SK-MEL-5 (cell line): ENCODE measurements at regions not wholly inside any gene's neighbourhood (a gene's known extent, or its start where the extent isn't known, plus 50 kb on each side); places are given as distances from the start of the nearest gene placed in this dataset.
A peak's percentile ranks its signal among the peaks of the same experiment; 100 is the strongest.

Experiments
- DNase-seq: peaks from one replicate; pipeline ENCODE4 v3.0.0-alpha.2; 2016; ENCODE audit warnings: low read depth, low spot score
- in situ Hi-C: cut with HindIII; loops from 2 replicates; pipeline ENCODE4 v1.10.0; 2016; ENCODE audit warnings: low sequenced_read_pairs, high pct_unique_total_duplicates, low pct_unique_long_range_greater_than_20kb

- peak; percentile 9 for DNase-seq
- in situ Hi-C loops: no loop called here
These were observed 432.7 kb upstream of the ARHGEF26 start for GRCh38 chr3:153688301-153689120.

GRCh38 chr3:153693207-153693606, 428.0 kb upstream of the ARHGEF26 start:
- no peak for DNase-seq
- in situ Hi-C loops: no loop called here

GRCh38 chr3:153702106-153702505, 419.1 kb upstream of the ARHGEF26 start:
- in situ Hi-C loops: no loop called here

DNA sequence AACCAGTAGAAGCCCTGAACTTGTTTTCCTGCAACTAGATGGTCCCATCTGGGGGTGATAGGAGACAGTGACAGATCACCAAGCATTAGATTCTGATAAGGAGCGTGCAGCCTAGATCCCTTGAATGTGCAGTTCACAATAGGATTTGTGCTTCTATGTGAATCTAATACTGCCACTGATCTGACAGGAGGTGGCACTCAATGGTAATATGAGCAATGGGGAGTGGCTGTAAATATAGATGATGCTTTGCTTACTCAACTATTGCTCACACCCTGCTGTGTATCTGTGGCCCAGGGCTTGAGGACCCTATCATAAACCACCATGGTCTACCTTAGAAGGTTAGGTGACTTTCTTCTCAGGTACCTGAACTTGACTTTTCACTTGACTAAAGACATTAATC, 417.1 kb upstream of the ARHGEF26 start:
- in situ Hi-C loops: no loop called here
- DNase-seq: peak; percentile 5

More at GRCh38 chr3:153702106-153702505, 419.1 kb upstream of the ARHGEF26 start:
- no peak for DNase-seq

DNA sequence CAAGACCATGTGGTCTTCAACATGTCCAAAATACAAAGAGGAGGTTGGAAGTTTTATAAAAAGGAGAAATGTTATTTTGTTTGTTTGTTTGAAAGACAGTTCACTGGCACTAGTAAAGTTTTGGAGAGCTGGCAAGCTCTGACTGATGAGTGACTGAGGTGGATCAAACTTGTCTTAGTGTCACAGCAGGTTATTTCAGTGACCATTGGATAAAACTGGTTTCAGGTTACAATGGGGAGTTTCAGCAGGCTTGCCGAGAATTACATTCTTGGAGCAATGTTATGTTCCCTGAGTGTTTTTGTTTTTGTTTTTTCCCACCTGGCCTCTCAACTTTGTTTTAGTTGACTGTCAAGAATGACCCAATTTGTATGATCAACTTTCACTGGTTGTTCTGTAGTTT, 414.5 kb upstream of the ARHGEF26 start:
- DNase-seq: no peak

DNA sequence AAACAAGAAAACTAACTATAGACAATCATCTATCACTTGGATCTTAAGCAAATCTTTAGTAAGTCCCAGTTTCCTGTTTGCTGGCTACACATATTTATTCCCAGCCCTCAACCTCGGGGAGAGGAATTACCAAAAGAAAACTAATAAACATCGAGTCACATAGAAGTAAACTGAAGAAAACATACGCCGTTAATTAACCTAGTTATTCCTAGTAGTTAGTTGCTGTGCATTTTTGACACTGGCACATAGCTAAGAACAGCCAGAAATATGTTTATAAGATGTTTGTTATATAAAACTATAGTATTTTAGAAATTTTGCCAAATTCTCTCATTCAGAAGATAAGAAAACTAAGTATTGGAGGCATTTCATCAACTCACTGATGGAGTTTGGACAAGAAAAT, 407.2 kb upstream of the ARHGEF26 start:
- DNase-seq: no peak
- in situ Hi-C loops: no loop called here

More for the DNA sequence above, 414.5 kb upstream of the ARHGEF26 start:
- in situ Hi-C loops: no loop called here

DNA sequence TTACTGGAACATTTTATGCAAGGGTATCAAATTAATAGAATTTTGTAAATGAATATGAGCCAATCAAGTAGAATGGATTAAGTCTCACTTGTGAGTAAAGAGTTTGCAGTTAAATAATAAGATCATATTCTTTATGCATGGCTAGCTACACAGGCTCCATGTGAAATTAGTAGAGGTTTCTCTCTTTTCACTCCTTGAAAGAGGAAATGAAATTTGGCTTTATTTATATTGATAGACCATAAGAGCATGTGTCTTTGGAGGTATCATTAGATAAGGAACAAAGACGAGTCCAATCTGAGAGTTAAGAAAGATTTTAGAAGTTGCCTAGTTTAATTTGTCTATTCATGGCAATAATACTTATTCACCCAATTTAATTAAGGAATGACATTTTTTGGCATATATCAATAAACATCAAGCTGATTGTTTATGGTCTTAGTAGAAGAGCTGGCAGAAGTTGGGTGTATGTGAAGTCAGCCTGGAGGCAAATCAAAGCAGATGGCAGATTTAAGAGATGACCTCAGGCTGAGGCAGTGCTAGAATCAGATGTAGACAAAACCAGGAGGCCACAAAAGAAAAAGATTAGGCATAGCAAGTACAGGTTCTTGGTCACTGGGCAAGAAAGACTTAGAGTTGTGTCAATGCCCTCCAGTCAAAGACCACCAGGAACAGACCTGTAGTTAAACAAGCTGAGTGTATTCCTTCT, 406.5 kb upstream of the ARHGEF26 start:
- no peak for DNase-seq
- in situ Hi-C loops: no loop called here

DNA sequence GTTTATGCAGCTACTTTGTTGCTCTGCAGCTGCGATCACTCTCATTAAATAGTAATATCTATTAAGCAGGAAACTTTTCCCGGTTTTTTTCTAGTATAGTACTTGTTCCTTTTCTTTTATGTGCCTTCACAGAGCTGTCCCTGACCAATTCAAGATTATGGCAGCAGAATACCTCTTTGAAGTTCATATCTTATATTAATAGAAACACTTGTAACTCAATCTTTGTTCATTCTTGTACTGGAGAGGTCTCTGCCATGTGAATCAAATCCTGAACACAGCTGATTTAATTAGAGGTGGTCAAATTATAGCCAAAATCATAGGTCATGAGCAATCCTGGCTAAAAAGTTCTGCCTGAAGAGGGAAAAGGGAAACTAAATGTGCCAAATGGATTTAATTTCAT, 399.0 kb upstream of the ARHGEF26 start:
- DNase-seq: no peak
- in situ Hi-C loops: no loop called here

- in situ Hi-C loops: no loop called here
- DNase-seq: no peak
These were observed 390.1 kb upstream of the ARHGEF26 start for GRCh38 chr3:153731071-153731470.

DNA sequence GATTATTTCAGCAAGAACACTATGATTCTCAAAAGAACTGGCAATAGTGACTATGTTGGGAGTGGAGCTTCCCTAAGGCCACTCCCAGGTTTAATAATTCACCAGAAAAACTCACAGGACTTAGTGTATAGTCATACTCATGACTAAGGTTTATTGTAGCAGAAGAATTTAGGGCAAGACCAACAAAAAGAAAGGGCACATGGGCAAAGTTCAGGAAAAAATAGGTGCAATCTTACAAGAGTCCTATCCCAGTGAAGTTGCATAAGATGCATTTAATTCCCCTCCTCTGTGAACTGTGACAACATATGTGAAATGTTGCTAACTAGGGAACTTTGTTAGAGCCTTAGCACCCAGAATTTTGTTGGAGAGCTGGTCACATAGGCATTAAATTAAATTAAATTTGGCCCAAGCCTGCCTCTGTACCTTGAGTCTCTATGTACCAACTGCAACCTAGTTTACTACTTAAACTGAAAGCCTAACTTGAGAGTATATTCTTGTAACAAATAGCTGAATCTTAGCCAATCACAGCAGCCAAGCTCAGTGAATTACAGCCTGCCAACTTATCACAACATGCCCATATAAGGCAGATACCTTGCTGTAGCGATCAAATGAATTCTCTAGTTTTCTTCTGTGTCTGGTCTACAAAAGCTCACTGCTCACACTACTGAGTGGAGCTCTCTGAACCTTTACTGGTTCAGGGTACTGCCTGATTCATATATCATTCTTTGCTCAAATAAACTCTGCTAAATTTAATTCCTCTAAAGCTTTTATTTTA, 386.2 kb upstream of the ARHGEF26 start:
- no peak for DNase-seq
- in situ Hi-C loops: no loop called here

DNA sequence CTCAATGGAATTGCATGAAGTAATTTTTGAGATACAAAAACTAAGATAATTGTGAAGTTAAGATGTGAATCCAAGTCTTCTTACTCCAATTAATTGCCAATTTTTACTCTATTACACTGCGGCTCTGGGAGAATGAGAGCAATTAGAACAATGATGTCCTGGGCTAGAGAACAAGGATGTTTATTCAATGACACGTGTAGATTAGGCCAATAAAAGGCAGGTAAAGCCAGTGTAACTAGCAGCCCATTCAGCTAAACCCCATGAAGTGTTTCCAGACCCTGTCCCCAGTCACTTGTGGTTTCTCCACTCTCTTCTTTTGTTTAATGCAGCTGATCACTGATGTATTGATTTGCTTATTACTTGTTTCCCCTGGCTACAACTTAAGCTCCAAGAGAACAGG, 381.1 kb upstream of the ARHGEF26 start:
- DNase-seq: no peak
- in situ Hi-C loops: no loop called here

DNA sequence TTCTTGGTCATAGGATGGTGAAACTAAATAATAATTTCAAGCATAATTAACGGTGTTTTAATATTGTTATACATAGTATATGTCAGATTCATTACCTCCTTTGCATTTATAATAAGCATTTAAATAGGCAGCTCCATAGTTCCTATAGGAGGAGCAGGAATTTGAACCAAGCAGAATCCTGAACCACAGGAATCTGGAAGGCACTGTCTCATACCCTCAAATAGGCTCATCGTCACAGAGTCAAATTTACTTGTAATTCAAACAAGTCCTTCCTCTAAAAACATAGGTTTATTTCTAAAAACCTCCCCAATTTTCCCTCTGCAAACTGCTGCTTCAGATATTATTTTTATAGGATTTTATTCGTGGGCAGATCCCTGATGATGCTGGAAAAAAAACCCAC, 376.3 kb upstream of the ARHGEF26 start:
- in situ Hi-C loops: no loop called here
- no peak for DNase-seq

DNA sequence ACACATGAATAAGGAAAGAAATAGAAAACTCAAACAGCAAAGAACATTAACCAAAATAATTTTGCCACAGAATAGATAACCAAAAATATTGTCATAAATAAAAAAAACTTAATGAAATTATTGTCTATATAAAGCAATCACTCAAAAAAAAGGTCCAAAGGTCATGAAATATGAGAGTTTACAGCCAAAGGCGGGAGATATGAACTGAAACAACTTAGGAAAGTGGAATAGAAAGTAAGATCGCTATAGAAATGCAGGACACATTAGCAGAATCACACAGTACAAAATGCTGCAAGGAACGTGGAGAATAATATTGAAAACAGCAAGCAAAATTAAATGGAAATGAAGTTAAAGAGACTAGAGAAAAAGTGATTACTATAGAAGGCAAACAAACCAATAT, 375.0 kb upstream of the ARHGEF26 start:
- DNase-seq: no peak
- in situ Hi-C loops: no loop called here

GRCh38 chr3:153749070-153749610, 372.1 kb upstream of the ARHGEF26 start:
- in situ Hi-C loops: no loop called here
- no peak for DNase-seq

DNA sequence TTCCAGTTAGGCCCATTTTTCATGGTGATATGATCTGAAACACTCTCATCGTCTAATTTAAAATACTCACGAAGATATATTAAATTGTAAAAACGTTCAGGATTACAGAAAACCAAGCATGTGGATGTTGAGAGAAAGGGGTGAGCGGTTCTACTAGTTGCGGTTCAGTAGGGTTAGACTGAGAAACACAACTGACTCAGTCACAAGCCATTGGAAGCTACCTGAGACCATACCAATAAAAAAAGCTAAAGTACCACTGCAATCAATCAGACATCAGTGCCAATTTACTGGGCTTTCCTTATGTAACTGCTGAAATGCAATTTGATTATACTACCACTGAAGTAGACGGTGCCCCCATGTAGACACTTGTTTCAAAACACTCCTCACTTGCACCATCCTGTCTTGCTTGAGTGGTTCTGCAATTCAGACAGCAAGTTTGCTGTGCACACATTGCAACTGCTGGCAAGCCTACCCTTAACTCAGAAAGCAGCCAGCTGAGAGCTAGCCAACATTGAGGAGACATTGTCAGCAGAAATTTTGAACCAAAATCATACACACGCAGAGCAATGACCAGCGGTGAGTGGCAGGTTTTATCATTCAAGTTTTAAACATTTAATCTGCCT, 368.7 kb upstream of the ARHGEF26 start:
- in situ Hi-C loops: no loop called here
- DNase-seq: no peak

GRCh38 chr3:153753035-153753434, 368.2 kb upstream of the ARHGEF26 start:
- in situ Hi-C loops: no loop called here
- no peak for DNase-seq

DNA sequence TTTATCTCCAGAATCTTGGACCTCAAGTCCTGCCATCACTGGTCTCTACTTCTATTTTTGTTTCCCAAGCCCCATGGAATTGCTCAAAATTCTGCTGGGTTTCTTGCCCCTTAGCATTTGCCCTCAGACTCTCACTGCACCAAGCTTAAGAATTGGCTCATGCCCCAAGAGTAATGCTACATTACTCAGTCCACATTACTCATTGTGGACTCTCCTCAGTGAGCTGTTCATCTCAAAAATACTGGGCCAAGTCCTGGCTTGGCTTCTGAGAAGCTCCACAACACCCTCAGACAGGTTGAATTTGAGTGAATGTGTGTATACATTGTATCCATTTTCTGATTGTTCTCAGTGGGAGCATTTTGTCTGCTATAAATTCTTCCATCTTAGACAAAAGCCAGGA, 364.4 kb upstream of the ARHGEF26 start:
- in situ Hi-C loops: no loop called here
- no peak for DNase-seq

- DNase-seq: no peak
- in situ Hi-C loops: no loop called here
These were observed 363.4 kb upstream of the ARHGEF26 start for GRCh38 chr3:153757839-153758238.
